KOPT-K1 (cell line): ENCODE measurements at regions not wholly inside any gene's neighbourhood (a gene's known extent, or its start where the extent isn't known, plus 50 kb on each side); places are given as distances from the start of the nearest gene placed in this dataset.

Source experiments
- H3K27ac ChIP-seq: fragments of 200-600 bp; sonication (generic); 2 replicates; pipeline ENCODE4 v1.5.1; 2016; ENCODE audit warnings: antibody characterized with exemption, mild to moderate bottlenecking, low read depth, low read length; ENCODE audit not compliant: poor library complexity, severe bottlenecking
- H3K36me3 ChIP-seq: fragments of 200-600 bp; sonication (generic); 2 replicates; pipeline ENCODE4 v1.5.1; 2017; ENCODE audit warnings: antibody characterized with exemption, mild to moderate bottlenecking, low read length, moderate library complexity; ENCODE audit not compliant: insufficient read depth
- H3K9me3 ChIP-seq: fragments of 200-600 bp; sonication (generic); 2 replicates; pipeline ENCODE4 v1.5.1; 2017; ENCODE audit warnings: antibody characterized with exemption, low read length, mild to moderate bottlenecking; ENCODE audit not compliant: insufficient read depth, poor library complexity, severe bottlenecking

DNA sequence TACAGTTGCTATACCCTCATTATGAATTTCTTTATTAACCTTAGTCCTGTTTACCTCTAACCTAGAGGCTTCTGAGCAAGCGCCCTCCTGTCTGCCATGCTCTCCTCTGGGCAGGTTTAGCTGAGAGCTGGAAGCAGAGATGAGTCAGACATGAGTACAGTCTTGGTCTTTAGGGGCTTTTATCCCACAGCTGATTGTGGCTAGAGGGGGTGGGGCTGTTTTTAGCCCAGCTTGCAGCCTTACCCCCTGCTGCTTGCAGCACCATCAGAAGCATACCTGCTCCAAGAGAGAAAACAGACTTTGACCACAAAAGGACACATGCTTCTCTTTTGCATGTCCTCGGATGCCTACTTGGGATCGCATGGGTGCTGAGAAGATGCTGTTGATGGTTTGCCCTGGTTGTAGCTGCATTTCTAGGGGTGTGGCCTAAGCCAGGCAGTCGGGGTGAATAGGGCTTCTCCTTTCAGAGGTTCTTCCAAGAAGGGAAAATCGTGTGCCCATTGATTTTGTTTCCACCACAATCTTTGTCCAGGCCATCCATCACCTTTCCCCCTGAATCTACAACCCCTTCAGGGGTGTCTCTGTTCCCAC, 115.0 kb upstream of the LGALSL start:
- H3K27ac ChIP-seq, result no peak overlapping the region
- no peaks in the 10 kb centered on the region for H3K36me3 ChIP-seq
- H3K9me3 ChIP-seq, result no peaks in the 10 kb centered on the region

DNA sequence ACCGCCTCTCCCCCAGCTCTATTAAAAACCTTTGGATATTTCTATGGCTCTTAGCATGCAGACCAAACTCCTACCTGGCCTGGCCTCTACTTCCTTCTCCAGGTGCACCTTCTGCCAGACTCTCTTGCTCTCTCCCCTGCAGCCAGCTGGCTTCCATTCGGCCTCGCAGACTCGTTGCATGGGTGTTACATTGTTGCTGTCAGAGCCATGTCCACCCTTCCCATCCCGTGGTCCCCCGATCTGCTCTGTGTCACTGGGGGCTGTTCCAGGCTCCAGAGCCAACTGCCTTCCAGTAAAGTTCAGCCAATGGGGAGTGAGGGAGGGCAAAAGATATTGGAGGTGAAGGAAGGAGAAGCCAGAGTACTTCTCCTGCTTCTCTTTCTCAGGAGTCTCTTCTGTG, 112.5 kb upstream of the LGALSL start:
- H3K36me3 ChIP-seq, result no peaks in the 10 kb centered on the region
- no peaks in the 10 kb centered on the region for H3K9me3 ChIP-seq

DNA sequence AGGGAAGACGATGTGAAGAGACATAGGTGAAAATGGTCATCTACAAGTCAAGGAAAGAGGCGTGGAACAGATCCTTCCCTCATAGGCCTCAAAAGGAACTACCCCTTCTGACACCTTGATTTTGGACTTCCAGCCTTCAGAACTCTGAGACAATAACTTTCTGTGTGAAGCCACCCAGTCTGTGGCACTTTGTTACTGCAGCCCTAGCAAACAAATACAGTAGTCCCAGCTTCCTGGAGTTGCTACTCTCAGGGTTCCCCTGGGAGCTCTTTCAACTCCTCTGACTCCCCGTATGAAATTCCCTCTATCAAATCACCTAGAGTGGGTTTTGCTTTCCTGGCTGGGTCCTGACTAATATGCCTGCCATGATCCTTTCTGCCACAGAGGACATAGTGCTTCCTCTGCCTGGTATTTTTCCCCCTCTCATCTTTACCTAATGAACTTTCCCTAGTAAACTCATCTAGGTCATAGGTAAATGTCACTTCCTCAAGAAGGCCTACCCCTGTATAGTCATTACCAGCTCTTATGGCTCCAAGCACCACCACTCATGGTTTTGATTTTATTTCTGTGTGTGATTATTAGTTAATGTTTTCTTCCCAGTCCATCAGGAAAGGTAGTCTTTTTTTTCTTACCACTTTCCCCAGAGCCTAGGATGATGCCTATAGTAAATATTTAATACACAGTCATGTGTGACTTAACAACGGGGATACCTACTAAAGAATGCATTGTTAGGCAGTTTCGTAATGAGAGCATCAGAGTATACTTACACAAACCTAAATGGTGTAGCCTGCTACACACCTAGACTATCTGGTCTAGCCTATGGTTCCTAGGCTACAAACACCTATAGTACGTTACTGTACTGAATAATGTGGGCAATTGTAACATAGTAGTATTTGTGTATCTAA, 111.5 kb upstream of the LGALSL start:
- Histone ChIP-seq H3K36me3 (no peaks in the 10 kb centered on the region), H3K27ac (no peak overlapping the region)

More for the DNA sequence above, 112.5 kb upstream of the LGALSL start:
- no peak overlapping the region for H3K27ac ChIP-seq

DNA sequence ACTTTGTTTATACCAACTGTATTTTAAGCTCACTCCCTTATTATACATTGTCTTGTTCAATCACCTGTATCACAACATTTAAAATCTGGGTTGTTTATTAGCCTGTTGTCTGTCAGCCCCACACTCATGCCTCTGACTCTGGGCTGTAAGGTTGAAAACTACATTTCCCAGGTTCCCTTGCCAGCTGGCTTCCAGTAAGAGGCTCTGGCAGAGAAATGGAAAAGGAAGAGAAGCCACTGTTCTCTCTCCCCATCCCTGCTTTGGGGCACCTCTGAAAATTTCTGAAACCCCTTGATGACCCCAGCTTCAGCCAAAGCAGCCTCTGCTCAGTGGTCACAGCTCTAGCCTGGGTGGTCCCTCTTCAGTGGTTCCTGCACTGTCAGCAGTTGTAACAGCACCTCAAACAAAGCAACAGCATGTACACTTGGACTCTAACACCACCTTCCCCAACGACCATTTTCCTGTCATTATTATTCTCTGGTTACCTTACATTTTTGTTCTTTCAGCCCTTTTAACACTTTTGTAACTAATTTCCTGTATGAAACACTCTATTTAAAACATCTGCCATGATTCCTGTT, 108.9 kb upstream of the LGALSL start:
- H3K9me3 ChIP-seq, result no peaks in the 10 kb centered on the region
- no peaks in the 10 kb centered on the region for H3K36me3 ChIP-seq
- H3K27ac ChIP-seq, result no peak overlapping the region

More for the DNA sequence above, 111.5 kb upstream of the LGALSL start:
- H3K9me3 ChIP-seq, result no peaks in the 10 kb centered on the region

DNA sequence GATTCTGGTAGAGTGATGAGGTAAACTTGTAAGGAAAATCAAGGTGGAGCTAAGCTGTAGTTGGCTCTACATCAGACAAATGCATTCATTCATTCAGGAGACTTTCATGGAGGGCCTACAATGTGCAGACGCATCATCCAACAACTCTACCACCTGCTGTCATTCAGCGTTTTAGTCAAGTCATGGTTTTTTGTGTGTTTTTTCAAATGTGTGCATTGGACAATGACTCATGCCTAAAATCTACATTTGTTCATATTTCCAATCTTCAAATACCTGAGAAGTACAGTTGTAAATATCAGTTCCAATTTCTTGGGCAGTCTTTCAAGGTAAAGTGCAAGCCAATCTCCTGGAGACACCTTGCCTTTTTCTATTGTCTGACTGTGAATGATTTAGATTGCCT, 108.0 kb upstream of the LGALSL start:
- Histone ChIP-seq H3K9me3 (no peaks in the 10 kb centered on the region), H3K27ac (no peak overlapping the region), H3K36me3 (no peaks in the 10 kb centered on the region)

DNA sequence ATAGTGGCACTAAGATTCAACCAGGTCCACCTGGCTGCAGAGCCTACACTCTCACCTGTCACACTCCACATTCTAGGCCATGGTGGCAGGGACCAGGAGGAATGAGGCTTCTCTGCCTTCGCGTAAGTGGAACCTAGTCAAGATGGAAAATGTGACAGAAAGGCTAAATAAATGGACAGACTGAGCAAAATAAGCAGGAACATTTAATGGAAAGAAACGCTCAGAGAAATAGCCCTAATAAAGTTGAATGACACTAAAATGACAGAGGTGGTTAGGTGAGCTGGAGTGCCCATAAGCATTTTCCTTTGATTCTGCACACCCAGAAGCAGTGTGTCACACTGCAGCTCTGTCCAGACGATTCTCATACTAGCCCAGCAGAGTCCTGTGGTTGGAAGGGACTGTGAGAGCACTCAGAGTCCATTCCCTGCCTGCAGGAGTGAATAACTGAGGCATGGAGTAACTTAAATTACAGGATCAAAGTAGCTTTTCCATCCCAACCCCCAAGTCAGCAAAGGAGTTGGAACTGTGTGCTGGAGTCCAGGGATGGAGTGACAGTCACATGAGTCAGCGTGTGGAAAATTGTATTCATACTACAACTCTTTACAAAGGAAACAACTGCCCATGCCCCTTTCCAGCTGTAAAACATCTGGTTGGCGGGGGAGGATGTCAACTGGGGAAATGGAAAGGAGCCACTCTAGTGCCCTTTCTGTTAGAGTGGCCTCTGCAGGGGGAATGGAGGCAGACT, 105.4 kb upstream of the LGALSL start:
- no peaks in the 10 kb centered on the region for H3K9me3 ChIP-seq
- no peak overlapping the region for H3K27ac ChIP-seq
- H3K36me3 ChIP-seq, result no peaks in the 10 kb centered on the region

DNA sequence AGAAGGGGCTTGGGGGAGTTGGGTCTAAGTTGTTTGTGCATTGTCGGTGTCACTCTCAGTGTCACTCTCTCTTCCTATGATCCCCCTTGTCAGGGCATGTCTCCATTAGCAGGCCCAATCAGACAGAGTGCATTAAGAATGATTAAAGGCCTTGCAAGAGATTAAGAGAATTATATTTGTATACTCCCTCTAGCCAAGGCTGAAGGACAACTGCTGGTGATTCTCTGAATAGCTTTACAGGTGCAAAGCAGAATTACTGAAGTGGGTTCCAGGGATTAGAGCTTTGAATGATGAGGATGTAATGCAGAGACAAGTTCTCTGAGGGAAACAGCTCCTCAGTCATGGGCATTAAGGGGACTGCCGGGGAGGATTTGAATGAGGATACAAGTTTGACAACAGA, 104.8 kb upstream of the LGALSL start:
- Histone ChIP-seq H3K27ac (no peak overlapping the region), H3K36me3 (no peaks in the 10 kb centered on the region), H3K9me3 (no peaks in the 10 kb centered on the region)

DNA sequence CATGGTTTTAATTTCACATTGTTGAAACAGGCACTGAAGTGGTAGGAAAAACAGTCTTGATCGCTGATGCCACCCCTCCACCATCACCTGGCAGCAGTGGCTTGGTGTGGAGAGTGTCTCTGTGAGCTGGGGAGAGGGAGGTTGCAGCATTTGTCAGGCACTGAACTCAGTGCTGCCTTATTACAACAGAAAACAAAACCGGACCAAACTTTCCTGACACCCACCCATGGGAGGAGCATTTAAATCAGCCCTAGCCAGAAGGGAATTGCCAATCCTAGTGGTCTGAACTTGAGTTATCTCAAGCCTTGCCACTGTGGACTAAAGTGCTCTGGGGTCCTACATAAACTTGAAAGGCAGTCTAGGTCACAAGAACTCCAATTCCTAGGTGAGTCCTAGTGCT, 103.0 kb upstream of the LGALSL start:
- no peaks in the 10 kb centered on the region for H3K9me3 ChIP-seq
- H3K27ac ChIP-seq, result no peak overlapping the region
- no peaks in the 10 kb centered on the region for H3K36me3 ChIP-seq

DNA sequence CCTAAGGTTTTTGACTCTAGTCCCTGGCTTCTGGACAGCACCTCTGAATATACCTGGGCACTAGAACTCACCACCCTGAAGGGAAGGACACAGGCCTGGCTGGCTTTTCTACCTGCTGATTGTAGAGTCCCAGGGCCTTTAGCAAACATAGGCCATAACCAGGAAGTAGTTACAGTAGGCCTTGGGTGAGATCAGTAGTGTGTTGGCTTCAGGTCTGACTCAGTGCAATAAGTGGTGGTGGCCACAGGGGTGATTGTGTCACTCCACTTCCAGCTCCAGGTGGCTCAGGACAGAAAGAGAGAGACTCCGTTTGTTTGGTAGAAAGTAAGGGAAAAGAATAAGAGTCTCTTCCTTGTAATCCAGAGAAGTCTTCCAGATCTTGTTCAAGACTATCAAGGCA, 101.7 kb upstream of the LGALSL start:
- Histone ChIP-seq H3K9me3 (no peaks in the 10 kb centered on the region), H3K36me3 (no peaks in the 10 kb centered on the region), H3K27ac (no peak overlapping the region)

DNA sequence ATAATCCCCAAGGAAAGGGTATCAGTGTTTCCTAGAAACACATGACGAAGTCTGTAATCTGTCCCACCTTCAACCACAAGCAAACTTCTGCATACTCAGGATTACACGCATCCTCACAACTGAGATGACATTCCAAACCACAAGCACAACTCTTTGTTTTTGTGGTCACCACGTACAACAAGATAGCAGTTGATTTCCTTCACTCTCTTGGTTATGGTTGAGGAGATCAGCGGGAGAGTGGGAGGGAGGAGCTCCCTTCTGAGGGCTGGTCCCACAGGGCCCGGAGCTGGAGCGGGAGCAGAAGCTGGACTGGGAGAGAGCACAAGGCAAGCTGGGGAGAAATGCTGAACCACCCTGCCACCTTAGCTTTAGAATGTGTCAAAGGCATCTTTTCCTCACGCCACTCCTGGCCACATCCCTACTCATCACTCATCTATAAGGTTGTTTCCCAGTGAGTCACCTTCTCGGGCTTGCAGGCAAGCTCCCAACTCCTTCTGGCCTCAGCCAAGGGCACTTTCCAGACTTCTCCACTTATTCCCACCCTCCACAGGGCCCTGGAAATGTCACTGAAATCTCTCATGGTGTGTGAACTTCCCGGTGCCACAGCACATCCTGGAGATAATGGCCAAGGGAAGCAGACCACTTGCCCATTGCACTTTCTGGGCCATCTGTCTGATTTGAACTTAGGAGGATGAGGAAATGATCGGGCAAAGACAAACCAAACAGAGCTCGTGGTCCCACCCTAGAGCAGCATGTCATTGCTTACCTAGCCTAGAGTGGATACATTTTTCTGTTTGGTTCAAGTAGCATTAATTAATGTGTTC, 98.9 kb upstream of the LGALSL start:
- no peak overlapping the region for H3K27ac ChIP-seq
- H3K36me3 ChIP-seq, result no peaks in the 10 kb centered on the region
- H3K9me3 ChIP-seq, result no peaks in the 10 kb centered on the region

DNA sequence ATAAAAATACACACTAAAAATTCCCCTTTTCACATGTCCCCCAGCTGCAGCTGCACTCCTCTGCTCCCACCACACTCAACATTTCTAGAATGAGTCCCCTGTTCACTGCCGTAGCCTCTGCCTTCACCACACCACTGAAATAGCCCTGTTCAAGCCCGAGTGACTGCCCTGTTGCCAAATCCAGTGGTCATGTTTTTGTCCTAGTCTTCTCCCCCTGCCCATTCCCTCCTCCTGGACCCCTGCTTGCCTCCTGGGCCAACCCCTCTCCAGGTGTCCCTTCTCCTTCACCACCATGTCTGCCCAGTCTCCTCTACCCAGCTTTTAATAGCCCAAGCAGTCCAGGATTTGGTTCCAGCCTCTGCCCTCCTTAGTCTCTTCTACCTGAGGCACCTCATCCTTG, 97.1 kb upstream of the LGALSL start:
- no peaks in the 10 kb centered on the region for H3K36me3 ChIP-seq
- H3K27ac ChIP-seq, result no peak overlapping the region
- no peaks in the 10 kb centered on the region for H3K9me3 ChIP-seq

DNA sequence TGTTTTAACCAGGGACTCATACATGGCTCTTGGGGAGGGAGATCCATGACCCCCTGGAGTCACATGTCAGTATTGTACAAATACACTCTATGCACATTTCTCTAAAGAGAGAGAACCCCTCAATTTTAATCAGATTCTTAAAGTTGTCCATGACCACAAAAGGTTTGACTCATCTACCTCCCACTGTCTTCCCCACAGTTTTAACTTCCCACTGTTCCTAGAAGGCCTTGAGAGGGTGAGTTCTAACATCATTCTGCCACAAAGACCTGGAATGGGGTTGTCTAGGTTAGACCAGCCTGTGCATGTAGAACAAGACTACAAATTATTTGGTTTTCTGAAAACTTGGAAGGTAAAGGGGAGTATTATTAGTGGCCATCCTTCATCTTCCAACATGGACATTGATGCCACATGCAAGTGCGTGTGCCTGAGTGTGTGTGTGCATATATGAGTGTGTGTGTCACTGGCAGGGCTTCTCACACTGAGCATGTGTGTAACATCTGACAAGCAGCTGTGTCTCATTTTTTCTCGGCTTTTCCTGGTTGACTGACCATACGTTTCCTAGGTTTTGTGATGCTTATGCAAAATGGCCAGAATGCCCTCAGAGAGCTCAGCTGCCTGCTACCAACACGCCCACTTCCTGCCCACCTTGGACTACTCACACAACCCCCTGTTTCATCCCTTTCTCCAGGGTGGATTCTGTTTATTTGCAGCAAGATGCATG, 94.6 kb upstream of the LGALSL start:
- Histone ChIP-seq H3K27ac (no peak overlapping the region), H3K9me3 (no peaks in the 10 kb centered on the region), H3K36me3 (no peaks in the 10 kb centered on the region)

DNA sequence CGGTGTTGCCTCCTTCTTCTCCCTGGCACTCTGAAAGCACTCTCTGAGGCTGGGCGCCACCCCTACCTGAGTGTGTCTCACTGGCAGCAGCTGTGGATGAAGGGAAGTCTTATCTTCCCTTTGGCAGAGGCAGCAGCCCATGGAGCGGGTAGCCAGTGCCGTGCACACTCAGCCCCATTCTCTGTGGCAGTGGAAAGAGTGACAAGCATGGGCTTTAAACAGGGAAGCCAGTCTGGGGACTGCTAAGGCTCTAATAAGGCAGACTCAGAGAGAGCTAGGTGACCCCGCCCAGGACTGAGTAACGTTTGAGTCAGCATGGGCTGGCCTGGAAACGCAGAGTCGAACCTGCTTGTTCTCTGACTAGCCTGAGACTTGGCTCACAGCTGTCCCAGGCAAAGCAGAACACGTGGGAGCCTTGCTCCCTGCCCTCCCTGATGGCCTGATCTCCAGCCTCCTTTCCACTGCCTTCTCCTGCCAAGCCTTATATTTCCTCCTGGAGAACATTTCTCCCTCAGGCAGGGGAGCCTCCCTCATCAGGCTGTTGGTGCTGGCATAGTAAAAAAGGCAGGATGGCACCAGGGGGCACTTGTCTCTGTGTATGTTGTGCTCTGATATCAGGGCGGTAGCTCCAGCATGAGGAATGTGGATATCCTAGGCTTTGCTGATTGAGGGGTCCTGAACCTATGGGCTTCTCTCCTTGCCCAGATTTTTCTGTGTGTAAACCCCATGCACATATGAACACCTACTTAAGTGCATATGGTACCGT, 93.9 kb upstream of the LGALSL start:
- H3K9me3 ChIP-seq, result no peaks in the 10 kb centered on the region
- H3K36me3 ChIP-seq, result no peaks in the 10 kb centered on the region
- no peak overlapping the region for H3K27ac ChIP-seq
